Transverse colon (tissue), 4 donors: ENCODE measurements at regions not wholly inside any gene's neighbourhood (a gene's known extent, or its start where the extent isn't known, plus 50 kb on each side); places are given as distances from the start of the nearest gene placed in this dataset.

Experiments
- DNase-seq: peaks from one replicate; pipeline ENCODE4 v3.0.0-alpha.2; 2019
- H3K27ac ChIP-seq, 4 donors: fragments of 200-600 bp; sonication (generic); 2 replicates each; pipeline ENCODE4 v1.5.1; 2016 to 2018; ENCODE audit warnings: inconsistent platforms in 4 of 4
- H3K27me3 ChIP-seq: fragments of 200-600 bp; sonication (generic); 2 replicates; pipeline ENCODE4 v1.5.1; 2017; ENCODE audit warnings: inconsistent platforms
- H3K36me3 ChIP-seq, 4 donors: fragments of 200-600 bp; sonication (generic); 2 replicates each; pipeline ENCODE4 v1.5.1; 2017 to 2019; ENCODE audit warnings: inconsistent platforms in 4 of 4
- H3K4me1 ChIP-seq, 4 donors: fragments of 200-600 bp; sonication (generic); 2 replicates each; pipeline ENCODE4 v1.5.1; 2017 to 2020; ENCODE audit warnings: inconsistent platforms in 4 of 4
- H3K4me3 ChIP-seq, 4 donors: fragments of 200-600 bp; sonication (generic); 1 replicate in 1 of 4; 2 replicates in 3 of 4; pipeline versions ENCODE4 v1.5.1 to v1.6.1; 2017 to 2019; ENCODE audit warnings: inconsistent platforms in 4 of 4
- H3K9me3 ChIP-seq, 2 donors: fragments of 200-600 bp; sonication (generic); 2 replicates each; pipeline ENCODE4 v1.5.1; 2017 to 2019; ENCODE audit warnings: inconsistent platforms in 2 of 2
- EP300 ChIP-seq: sonication (generic); formaldehyde crosslinking; IDR thresholded peaks from one replicate; pipeline ENCODE4 v1.6.1; 2017; ENCODE audit warnings: antibody characterized with exemption, low read depth
- POLR2A ChIP-seq: fragments of 450-650 bp; IDR thresholded peaks from one replicate; pipeline ENCODE4 v1.6.1; 2016; ENCODE audit warnings: antibody characterized with exemption, mild to moderate bottlenecking, moderate library complexity
- POLR2AphosphoS5 ChIP-seq, 3 donors: sonication (generic); formaldehyde crosslinking; IDR thresholded peaks; one replicate each; pipeline ENCODE4 v1.6.1; 2016; ENCODE audit warnings: antibody characterized with exemption in 3 of 3
- WGBS, 2 donors: methylation state at CpG; one replicate each; pipeline ENCODE4 v1.1.5; 2018; ENCODE audit warnings: low coverage in 1 of 2; 5-methylcytosine and 5-hydroxymethylcytosine counted together
- in situ Hi-C, 4 donors: fragments of 200-750 bp; cut with MboI; loops; one replicate each; pipeline versions ENCODE4 v1.15.0 to v1.15.1; 2017; ENCODE audit warnings: low sequenced_read_pairs in 3 of 4, low pct_ligation_motif_present in 1 of 4, low pct_unique_long_range_greater_than_20kb in 1 of 4
- intact Hi-C: fragments of 100-400 bp; cut with DNase I; formaldehyde crosslinking; loops from one replicate; pipeline ENCODE4 v1.15.1; 2023; ENCODE audit warnings: low total_unique reads
- TF ChIP-seq, protein P1 (sequence below), 5 experiments: fragments of 200-600 bp in 3 of 5; fragments of 450-650 bp in 2 of 5; sonication (generic) in 3 of 5; IDR thresholded peaks; 1 replicate in 2 of 5; 2 replicates in 3 of 5; pipeline ENCODE4 v1.5.1; 2016 to 2017; ENCODE audit warnings: antibody characterized with exemption in 5 of 5, inconsistent platforms in 3 of 5, mild to moderate bottlenecking in 2 of 5, moderate library complexity in 1 of 5

DNA sequence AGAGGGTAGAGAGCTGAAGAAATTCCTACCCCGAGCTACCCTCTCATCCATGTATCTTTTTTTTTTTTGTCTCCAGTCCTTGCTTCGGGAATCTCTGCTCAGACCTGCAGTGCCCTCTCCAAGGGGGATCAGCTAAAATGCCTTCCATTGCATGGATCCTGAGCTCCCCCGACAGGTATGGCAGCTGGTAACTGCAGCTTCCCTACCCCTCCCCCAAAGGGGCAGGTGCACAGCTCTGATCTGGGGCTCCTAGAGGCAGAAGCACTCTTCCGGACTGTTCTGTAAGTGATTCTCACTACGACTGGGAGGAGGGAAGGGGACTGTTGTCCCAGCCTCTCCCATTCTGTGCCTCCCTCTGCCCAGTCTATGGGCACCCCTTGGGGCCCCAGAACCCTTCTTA, 169.6 kb downstream of the MELK start:
- intact Hi-C loops: no loop called here
- 51% methylated on average over 5 of the region's 5 CpGs; no CpG with 5 or more reads in 1 of the 2 donors for WGBS, 2 donors
- Histone ChIP-seq H3K36me3 (no peaks in the 10 kb centered on the region), H3K4me1 (peaks cover 0 to 6% (median 0%) of the 10 kb centered on the region in 4 donors), H3K27ac (no peak overlapping the region), H3K27me3 (peaks cover 68% of the 10 kb centered on the region), H3K4me3 (no peak overlapping the region), H3K9me3 (no peaks in the 10 kb centered on the region)
- DNase-seq: no peak
- in situ Hi-C loops: loop anchor here in 1 of 4 donors (25.0 kb wide), 1 partner anchor 330 kb away; the partner anchor contains the start of gene RNF38
- no peak for TF ChIP-seq POLR2AphosphoS5 (IDR thresholded peaks at IDR 0.05)
- no peak for TF ChIP-seq EP300
- TF ChIP-seq, protein P1, sequence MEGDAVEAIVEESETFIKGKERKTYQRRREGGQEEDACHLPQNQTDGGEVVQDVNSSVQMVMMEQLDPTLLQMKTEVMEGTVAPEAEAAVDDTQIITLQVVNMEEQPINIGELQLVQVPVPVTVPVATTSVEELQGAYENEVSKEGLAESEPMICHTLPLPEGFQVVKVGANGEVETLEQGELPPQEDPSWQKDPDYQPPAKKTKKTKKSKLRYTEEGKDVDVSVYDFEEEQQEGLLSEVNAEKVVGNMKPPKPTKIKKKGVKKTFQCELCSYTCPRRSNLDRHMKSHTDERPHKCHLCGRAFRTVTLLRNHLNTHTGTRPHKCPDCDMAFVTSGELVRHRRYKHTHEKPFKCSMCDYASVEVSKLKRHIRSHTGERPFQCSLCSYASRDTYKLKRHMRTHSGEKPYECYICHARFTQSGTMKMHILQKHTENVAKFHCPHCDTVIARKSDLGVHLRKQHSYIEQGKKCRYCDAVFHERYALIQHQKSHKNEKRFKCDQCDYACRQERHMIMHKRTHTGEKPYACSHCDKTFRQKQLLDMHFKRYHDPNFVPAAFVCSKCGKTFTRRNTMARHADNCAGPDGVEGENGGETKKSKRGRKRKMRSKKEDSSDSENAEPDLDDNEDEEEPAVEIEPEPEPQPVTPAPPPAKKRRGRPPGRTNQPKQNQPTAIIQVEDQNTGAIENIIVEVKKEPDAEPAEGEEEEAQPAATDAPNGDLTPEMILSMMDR (IDR thresholded peaks at IDR 0.05): no peak
- TF ChIP-seq POLR2A: no peak

GRCh38 chr9:36744678-36745077, 172.0 kb downstream of the MELK start:
- Histone ChIP-seq H3K4me3 (no peak overlapping the region), H3K27me3 (peaks cover 50% of the 10 kb centered on the region), H3K36me3 (no peaks in the 10 kb centered on the region), H3K9me3 (no peaks in the 10 kb centered on the region), H3K27ac (no peak overlapping the region), H3K4me1 (peaks cover 0 to 2% (median 0%) of the 10 kb centered on the region in 4 donors)
- 50% methylated on average over 3 of the region's 3 CpGs; no CpG with 5 or more reads in 1 of the 2 donors for WGBS, 2 donors
- intact Hi-C loops: no loop called here
- in situ Hi-C loops: loop anchor here in 1 of 4 donors (25.0 kb wide), 1 partner anchor 332 kb away; the partner anchor contains the start of gene RNF38
- TF ChIP-seq POLR2A (no peak), POLR2AphosphoS5 (IDR thresholded peaks at IDR 0.05) (no peak), EP300 (no peak)
- TF ChIP-seq, protein P1 (IDR thresholded peaks at IDR 0.05): no peak
- no peak for DNase-seq

- H3K9me3 ChIP-seq: no peaks in the 10 kb centered on the region
- no peak for TF ChIP-seq POLR2A
- TF ChIP-seq, protein P1 (IDR thresholded peaks at IDR 0.05): no peak
- TF ChIP-seq POLR2AphosphoS5 (IDR thresholded peaks at IDR 0.05): no peak
- no peak for TF ChIP-seq EP300
- WGBS, 2 donors: 68 to 92% methylated on average over 3 to 10 of the region's 11 CpGs
- no peak for DNase-seq
- no peak overlapping the region for H3K4me3 ChIP-seq
- H3K4me1 ChIP-seq: no peaks in the 10 kb centered on the region
- H3K27ac ChIP-seq: no peak overlapping the region
- in situ Hi-C loops (loop anchor here in 1 of 4 donors (25.0 kb wide), 1 partner anchor 334 kb away; the partner anchor contains the start of gene RNF38), intact Hi-C loops (no loop called here)
- peaks cover 37% of the 10 kb centered on the region for H3K27me3 ChIP-seq
- H3K36me3 ChIP-seq: no peaks in the 10 kb centered on the region
These were observed 173.3 kb downstream of the MELK start for GRCh38 chr9:36745977-36746376.

DNA sequence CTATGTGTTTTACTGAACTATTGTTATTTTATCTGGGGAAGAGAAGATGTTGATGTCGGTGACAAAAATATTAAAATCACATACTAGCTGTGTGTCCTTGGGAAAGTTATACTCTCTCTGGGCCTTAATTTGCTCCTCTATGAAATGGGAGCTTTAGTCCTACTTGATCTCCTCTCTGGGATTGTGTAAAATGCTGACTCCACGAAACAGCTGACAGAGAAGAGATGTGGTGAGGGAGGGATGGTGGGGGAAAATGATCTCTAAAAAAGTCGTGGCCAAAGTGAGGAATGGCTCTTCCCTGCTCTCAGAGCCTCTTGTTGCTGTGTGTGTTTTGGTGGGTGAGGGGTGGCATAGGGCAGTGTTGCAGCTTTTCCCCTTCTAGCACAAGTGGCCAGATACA, 173.7 kb downstream of the MELK start:
- H3K9me3 ChIP-seq: no peaks in the 10 kb centered on the region
- DNase-seq: no peak
- H3K4me1 ChIP-seq: no peaks in the 10 kb centered on the region
- intact Hi-C loops (no loop called here), in situ Hi-C loops (loop anchor here in 1 of 4 donors (25.0 kb wide), 1 partner anchor 334 kb away; the partner anchor contains the start of gene RNF38)
- H3K27ac ChIP-seq: no peak overlapping the region
- H3K4me3 ChIP-seq: no peak overlapping the region
- H3K27me3 ChIP-seq: peaks cover 33% of the 10 kb centered on the region
- TF ChIP-seq POLR2AphosphoS5 (IDR thresholded peaks at IDR 0.05): no peak
- no peaks in the 10 kb centered on the region for H3K36me3 ChIP-seq
- 54 to 72% methylated on average over 2 to 3 of the region's 3 CpGs for WGBS, 2 donors
